HG03342 (cell line): ENCODE measurements at regions not wholly inside any gene's neighbourhood (a gene's known extent, or its start where the extent isn't known, plus 50 kb on each side); places are given as distances from the start of the nearest gene placed in this dataset.
A peak's percentile ranks its signal among the peaks of the same experiment; 100 is the strongest.
"Not testable (repeated sequence)": the region's sequence is repeated elsewhere in the genome, so short reads cannot be mapped to it uniquely, and the experiment has no call there.

Source experiments
- ATAC-seq: cut with Tn5 transposase; IDR thresholded peaks from one replicate; pipeline ENCODE4 v1.9.1; 2021; ENCODE audit warnings: mild to moderate bottlenecking, moderate library complexity; ENCODE audit not compliant: unreplicated experiment

GRCh38 chr12:83427586-83428136 lies 741.0 kb downstream of the TMTC2 start:
- not testable (repeated sequence) for ATAC-seq

- ATAC-seq: no peak
Measured at GRCh38 chr12:83414981-83415380, 728.3 kb downstream of the TMTC2 start.

GRCh38 chr12:83408851-83409250 lies 722.1 kb downstream of the TMTC2 start:
- ATAC-seq: no peak

- no peak for ATAC-seq
Measured at GRCh38 chr12:83408146-83408545, 721.4 kb downstream of the TMTC2 start.

GRCh38 chr12:83404521-83404920 lies 717.8 kb downstream of the TMTC2 start:
- no peak for ATAC-seq

- no peak for ATAC-seq
Measured at GRCh38 chr12:83390186-83390585, 703.5 kb downstream of the TMTC2 start.

- peak; percentile 54 for ATAC-seq
Measured at GRCh38 chr12:83389237-83389996, 702.7 kb downstream of the TMTC2 start.

GRCh38 chr12:83388551-83388950 lies 701.8 kb downstream of the TMTC2 start:
- ATAC-seq: peak; percentile 47

- ATAC-seq: no peak
Measured at GRCh38 chr12:83386527-83387264, 700.0 kb downstream of the TMTC2 start.

- ATAC-seq: no peak
Measured at GRCh38 chr12:83378186-83378727, 691.6 kb downstream of the TMTC2 start.

- ATAC-seq: no peak
Measured at GRCh38 chr12:83365317-83365716, 678.6 kb downstream of the TMTC2 start.

- no peak for ATAC-seq
Measured at GRCh38 chr12:83361475-83361874, 674.8 kb downstream of the TMTC2 start.

- no peak for ATAC-seq
Measured at GRCh38 chr12:83361071-83361470, 674.4 kb downstream of the TMTC2 start.

- no peak for ATAC-seq
Measured at GRCh38 chr12:83349907-83350611, 663.4 kb downstream of the TMTC2 start.

- ATAC-seq: no peak
Measured at GRCh38 chr12:83346333-83346732, 659.6 kb downstream of the TMTC2 start.

GRCh38 chr12:83343767-83344166 lies 657.1 kb downstream of the TMTC2 start:
- no peak for ATAC-seq

GRCh38 chr12:83335748-83336147 lies 649.0 kb downstream of the TMTC2 start:
- ATAC-seq: no peak

- no peak for ATAC-seq
Measured at GRCh38 chr12:83326666-83327065, 640.0 kb downstream of the TMTC2 start.

- no peak for ATAC-seq
Measured at GRCh38 chr12:83323866-83324265, 637.2 kb downstream of the TMTC2 start.

GRCh38 chr12:83322809-83323208 lies 636.1 kb downstream of the TMTC2 start:
- ATAC-seq: no peak

GRCh38 chr12:83321971-83322370 lies 635.3 kb downstream of the TMTC2 start:
- no peak for ATAC-seq
